Activated CD4-positive, alpha-beta T cell treated with anti-CD3 and anti-CD28 coated beads, Interleukin-2, amount 10 ng/mL, durations not matched to agents 24 days and 14 days (primary cell): ENCODE measurements at regions not wholly inside any gene's neighbourhood (a gene's known extent, or its start where the extent isn't known, plus 50 kb on each side); places are given as distances from the start of the nearest gene placed in this dataset.
"Not testable (repeated sequence)": the region's sequence is repeated elsewhere in the genome, so short reads cannot be mapped to it uniquely, and the experiment has no call there.

Experiments
- DNase-seq: peaks from one replicate; pipeline ENCODE4 v3.0.0; 2022
- H3K27ac Mint-ChIP-seq: one replicate; pipeline ENCODE4 v1.8.0; 2022; ENCODE audit warnings: mild to moderate bottlenecking, mixed read lengths
- H3K27me3 Mint-ChIP-seq: one replicate; pipeline ENCODE4 v1.8.0; 2022; ENCODE audit warnings: mixed read lengths
- H3K36me3 Mint-ChIP-seq: one replicate; pipeline ENCODE4 v1.8.0; 2022; ENCODE audit warnings: low read depth, mild to moderate bottlenecking, mixed read lengths
- H3K4me1 Mint-ChIP-seq: one replicate; pipeline ENCODE4 v1.8.0; 2021; ENCODE audit warnings: mixed read lengths
- H3K4me3 Mint-ChIP-seq: one replicate; pipeline ENCODE4 v1.8.0; 2022; ENCODE audit warnings: mild to moderate bottlenecking, moderate library complexity, mixed read lengths
- H3K9me3 Mint-ChIP-seq: one replicate; pipeline ENCODE4 v1.8.0; 2021; ENCODE audit warnings: mixed read lengths
- intact Hi-C: fragments of 100-400 bp; cut with micrococcal nuclease; formaldehyde crosslinking; loops from one replicate; pipeline ENCODE4 v1.15.1; 2023

DNA sequence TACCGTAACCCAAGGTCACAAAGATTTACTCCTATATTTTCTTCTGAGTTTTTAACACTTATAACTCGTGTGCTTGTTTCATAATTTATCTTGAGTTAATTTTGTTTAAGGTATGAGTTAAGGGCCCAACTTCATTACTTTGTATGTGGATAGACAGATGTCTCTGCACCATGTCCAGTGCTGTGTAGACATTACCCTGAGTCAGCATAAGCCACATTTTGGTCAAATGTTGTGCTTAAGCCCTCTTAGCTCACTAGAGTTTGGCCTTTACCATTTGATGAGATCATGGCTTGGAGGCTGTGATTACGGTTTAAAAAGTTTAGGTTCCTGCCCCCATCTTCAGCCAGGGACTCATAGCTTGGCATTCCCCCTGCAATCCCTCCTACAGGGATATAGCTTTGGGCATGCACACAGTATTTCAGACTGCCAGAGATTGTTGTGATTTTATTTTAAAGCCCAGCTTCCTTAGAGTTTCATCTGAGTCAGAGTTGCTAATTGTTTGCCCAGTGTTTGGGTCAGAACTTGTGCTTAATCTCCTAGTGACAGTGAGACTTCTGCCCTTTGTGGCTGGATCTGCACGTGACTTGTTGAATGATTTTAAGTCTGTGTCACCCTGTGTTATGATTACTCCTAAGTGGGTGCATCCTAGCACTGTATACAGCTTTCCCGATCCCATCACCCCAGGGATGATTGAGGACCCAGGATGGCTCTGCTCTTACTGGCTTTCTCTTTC lies 393.1 kb downstream of the CNTNAP4 start:
- DNase-seq: no peak
- intact Hi-C loops: no loop called here
- no peak overlapping the region for H3K27ac Mint-ChIP-seq
- no peaks in the 10 kb centered on the region for H3K36me3 Mint-ChIP-seq
- H3K9me3 Mint-ChIP-seq: no peaks in the 10 kb centered on the region
- H3K4me3 Mint-ChIP-seq: no peak overlapping the region
- H3K4me1 Mint-ChIP-seq: no peaks in the 10 kb centered on the region
- H3K27me3 Mint-ChIP-seq: no peaks in the 10 kb centered on the region

DNA sequence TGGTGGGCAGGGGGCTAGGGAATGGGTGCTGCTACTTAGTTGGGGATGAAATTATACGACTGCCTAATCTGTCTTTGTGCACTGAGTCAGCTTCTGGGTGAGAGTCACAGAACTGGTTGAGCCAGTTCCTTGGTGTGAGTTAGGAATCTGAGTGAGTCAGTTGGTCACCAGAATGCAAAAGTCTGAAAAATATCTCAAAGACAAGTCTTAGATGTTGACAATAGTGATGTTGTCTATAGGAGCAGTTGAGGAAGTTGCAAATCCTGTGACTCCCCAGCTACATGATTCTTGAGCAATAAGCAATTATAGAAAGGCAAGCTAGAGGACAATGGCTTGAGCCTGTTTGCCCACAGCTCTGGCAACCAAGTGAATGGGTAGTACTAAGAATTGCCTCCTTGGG lies 399.2 kb downstream of the CNTNAP4 start:
- no peaks in the 10 kb centered on the region for H3K9me3 Mint-ChIP-seq

DNA sequence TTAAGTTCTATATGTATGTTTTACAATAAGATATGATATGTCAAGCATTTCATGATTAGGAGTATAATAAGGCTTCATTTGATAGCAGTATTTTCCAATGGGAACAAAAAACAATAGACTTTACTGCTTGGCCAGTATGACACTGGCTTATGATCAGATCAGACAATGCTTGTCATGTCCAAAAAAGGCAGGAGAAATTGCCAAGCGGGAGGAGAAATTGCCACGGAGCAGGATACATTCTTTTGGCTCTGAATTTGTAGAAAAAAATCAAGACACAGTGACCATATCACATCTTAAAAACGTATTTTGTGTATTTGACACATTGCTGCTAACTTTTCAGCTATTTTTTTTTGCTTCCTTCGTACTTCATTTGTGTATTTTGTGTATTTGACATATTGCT lies 404.1 kb downstream of the CNTNAP4 start:
- H3K27me3 Mint-ChIP-seq: no peaks in the 10 kb centered on the region
- H3K36me3 Mint-ChIP-seq: no peaks in the 10 kb centered on the region
- no peaks in the 10 kb centered on the region for H3K4me1 Mint-ChIP-seq
- no peaks in the 10 kb centered on the region for H3K9me3 Mint-ChIP-seq
- intact Hi-C loops: no loop called here
- no peak overlapping the region for H3K27ac Mint-ChIP-seq
- no peak for DNase-seq
- no peak overlapping the region for H3K4me3 Mint-ChIP-seq

More for the DNA sequence above, 399.2 kb downstream of the CNTNAP4 start:
- Mint-ChIP-seq H3K27ac (no peak overlapping the region), H3K27me3 (no peaks in the 10 kb centered on the region), H3K4me3 (no peak overlapping the region), H3K36me3 (no peaks in the 10 kb centered on the region), H3K4me1 (no peaks in the 10 kb centered on the region)
- DNase-seq: no peak
- intact Hi-C loops: no loop called here

DNA sequence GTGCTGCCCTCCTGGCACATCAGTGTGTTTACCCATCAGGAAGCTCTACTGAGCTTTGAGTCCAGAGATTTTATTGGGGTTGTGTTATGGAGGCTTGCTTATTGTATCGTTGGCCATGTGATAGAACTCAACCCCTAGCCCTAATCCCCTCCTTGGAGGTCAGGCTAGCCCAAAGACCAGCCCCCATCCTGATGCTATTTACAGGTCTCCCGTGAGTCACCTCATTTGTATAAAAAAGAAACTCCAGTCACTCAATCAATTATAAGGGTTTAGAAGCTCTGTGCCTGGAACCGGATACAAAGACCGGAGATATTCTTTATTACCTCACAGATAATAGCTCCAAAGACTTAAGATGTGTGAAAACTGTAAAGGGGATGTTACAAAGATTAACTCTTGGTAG lies 405.9 kb downstream of the CNTNAP4 start:
- Mint-ChIP-seq H3K27ac (no peak overlapping the region), H3K4me1 (no peaks in the 10 kb centered on the region), H3K9me3 (no peaks in the 10 kb centered on the region), H3K27me3 (no peaks in the 10 kb centered on the region), H3K36me3 (no peaks in the 10 kb centered on the region), H3K4me3 (no peak overlapping the region)
- DNase-seq: no peak
- intact Hi-C loops: no loop called here

DNA sequence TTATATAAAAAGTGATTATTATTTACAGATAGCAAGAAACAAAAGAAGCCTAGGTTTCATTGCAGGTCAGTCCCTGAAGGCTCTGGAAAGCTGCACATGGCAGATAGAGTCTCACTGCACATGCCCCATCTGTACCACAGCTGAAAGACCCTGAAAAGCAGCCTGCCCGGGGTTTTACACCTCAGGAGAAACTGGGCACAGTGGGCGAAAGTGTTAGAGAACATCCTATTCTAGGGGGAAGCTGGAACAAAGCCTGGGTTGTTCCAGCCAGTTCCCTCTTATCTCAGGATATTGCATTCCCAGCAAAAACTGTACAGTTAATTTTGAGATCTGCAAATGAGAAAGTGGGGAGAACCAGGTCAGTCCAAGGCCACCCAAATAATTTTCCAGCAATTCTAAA lies 419.7 kb downstream of the CNTNAP4 start:
- Mint-ChIP-seq H3K36me3 (no peaks in the 10 kb centered on the region), H3K27ac (no peak overlapping the region), H3K4me3 (no peak overlapping the region), H3K4me1 (no peaks in the 10 kb centered on the region), H3K9me3 (peaks cover 5% of the 10 kb centered on the region), H3K27me3 (no peaks in the 10 kb centered on the region)
- intact Hi-C loops: no loop called here
- DNase-seq: no peak

DNA sequence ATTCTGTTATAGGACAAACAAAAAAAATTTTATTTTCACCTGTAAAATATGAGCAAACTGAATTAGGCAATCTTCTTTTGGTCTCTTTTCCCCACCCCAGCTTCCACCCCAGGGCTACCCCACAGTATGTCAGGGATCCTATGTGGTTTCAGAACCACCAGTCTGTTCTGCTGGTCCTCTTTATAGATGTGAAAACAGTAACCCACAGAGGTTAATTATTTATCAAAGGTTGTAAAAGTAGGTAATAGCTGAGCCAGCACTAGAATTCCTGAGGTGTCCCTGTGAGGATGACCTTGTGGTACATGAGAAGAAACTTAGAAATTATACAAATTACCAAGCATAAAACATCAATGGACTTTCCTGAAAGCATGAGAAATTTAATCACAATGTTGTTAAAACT lies 428.7 kb downstream of the CNTNAP4 start:
- Mint-ChIP-seq H3K4me1 (no peaks in the 10 kb centered on the region), H3K4me3 (no peak overlapping the region), H3K9me3 (no peaks in the 10 kb centered on the region), H3K36me3 (no peaks in the 10 kb centered on the region), H3K27ac (no peak overlapping the region), H3K27me3 (no peaks in the 10 kb centered on the region)
- DNase-seq: no peak
- intact Hi-C loops: no loop called here

DNA sequence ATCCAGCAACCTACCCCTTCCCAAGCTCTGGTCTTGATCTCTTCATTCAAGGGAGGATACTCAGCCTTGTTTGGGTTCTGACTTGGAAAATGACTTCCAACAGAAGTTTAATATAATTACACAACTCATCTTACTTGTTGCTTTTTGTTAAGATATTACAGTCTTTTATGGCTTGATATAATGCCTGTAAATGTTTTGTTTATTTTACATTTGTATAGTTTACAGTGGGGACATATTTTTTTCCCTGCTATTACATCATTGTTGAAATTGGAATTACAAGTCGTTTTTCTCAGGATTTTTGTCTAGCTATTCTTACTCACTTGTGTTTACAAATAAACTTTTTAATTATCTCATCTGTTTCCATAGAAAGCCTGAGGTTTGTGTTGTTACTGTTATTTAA lies 436.0 kb downstream of the CNTNAP4 start:
- Mint-ChIP-seq H3K27ac (no peak overlapping the region), H3K27me3 (no peaks in the 10 kb centered on the region), H3K4me3 (no peak overlapping the region), H3K36me3 (no peaks in the 10 kb centered on the region), H3K4me1 (no peaks in the 10 kb centered on the region), H3K9me3 (peaks cover 8% of the 10 kb centered on the region)
- DNase-seq: no peak
- intact Hi-C loops: no loop called here

DNA sequence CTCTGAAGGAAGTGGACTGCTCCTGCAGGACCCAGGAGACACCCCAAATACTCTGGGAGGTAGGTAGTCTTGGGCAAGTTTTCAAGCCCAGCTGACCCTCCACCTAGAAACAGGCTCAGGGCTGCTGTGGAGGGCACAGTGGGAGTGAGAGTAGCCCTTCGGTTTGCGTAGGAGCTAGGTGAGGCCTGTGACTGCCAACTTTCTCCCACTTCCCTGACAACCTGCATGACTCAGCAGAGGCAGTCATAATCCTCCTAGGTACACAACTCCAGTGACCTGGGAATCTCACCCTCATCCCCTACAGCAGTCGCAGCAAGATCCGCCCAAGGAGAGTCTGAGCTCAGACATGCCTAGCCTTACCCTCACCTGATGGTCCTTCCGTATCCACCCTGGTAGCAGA lies 439.1 kb downstream of the CNTNAP4 start:
- H3K27me3 Mint-ChIP-seq, H3K9me3 Mint-ChIP-seq, DNase-seq, H3K4me1 Mint-ChIP-seq, H3K36me3 Mint-ChIP-seq, H3K4me3 Mint-ChIP-seq, H3K27ac Mint-ChIP-seq, intact Hi-C loops: not testable (repeated sequence)

DNA sequence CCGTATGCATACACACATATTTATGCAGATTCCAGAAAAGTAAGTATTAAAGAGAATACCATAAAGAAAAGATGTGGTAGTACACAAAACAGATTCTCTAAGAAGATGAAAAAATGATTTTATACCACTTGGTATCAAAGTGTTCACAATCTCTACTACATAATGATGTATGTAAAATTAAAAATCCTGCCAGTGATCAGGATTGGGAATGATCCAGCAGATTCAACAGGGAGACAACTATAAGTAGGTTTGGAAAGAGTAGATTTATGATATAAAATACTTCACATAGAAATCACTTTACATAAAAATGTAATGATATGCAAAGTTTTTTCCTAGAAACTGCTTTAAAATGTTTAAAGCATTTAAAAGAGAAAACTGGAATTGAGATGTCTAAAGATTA lies 447.0 kb downstream of the CNTNAP4 start:
- intact Hi-C loops: no loop called here
- H3K36me3 Mint-ChIP-seq: no peaks in the 10 kb centered on the region
- no peak overlapping the region for H3K4me3 Mint-ChIP-seq
- DNase-seq: no peak
- H3K4me1 Mint-ChIP-seq: no peaks in the 10 kb centered on the region
- no peak overlapping the region for H3K27ac Mint-ChIP-seq
- H3K9me3 Mint-ChIP-seq: no peaks in the 10 kb centered on the region
- no peaks in the 10 kb centered on the region for H3K27me3 Mint-ChIP-seq

DNA sequence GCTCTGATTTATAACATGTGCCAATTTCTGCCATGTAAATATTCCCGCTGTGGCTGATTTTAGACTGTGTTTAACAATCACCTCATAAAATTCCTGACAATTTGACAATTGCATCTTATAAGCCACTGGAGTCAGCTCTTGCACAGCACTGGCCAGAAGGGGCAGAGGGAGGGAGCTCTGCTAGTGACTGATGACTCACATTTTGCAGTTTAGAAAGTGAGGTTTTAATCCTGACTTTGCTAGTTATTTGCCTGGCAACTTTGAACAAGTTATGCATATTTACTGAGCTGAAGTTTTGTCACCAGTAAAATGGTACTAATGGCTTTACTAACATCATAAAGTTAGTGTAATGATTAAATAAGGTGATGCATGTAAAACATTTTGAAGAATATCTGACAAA lies 452.3 kb downstream of the CNTNAP4 start:
- Mint-ChIP-seq H3K27ac (no peak overlapping the region), H3K36me3 (no peaks in the 10 kb centered on the region)

DNA sequence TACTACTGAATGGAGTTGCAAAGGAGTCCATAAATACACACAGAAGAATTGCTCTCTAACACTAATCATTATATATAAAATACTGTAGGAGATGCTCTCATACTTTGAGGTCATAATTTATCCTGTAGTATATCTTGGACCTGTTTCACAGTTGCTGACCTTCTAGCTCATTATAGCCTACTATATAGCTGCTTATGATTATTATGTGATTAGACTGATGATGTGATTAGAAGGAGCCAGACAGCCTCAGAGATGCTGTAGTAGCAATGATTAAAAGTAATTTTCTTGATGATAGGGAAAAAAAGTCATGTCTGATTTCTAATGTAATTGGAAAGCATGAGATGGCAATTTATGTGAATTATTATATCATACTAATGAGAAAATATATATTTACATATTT lies 455.7 kb downstream of the CNTNAP4 start:
- no peak for DNase-seq
- Mint-ChIP-seq H3K4me3 (no peak overlapping the region), H3K27ac (no peak overlapping the region), H3K4me1 (no peaks in the 10 kb centered on the region), H3K27me3 (no peaks in the 10 kb centered on the region), H3K9me3 (peaks cover 5% of the 10 kb centered on the region), H3K36me3 (no peaks in the 10 kb centered on the region)
- intact Hi-C loops: no loop called here

More for the DNA sequence above, 452.3 kb downstream of the CNTNAP4 start:
- Mint-ChIP-seq H3K4me1 (no peaks in the 10 kb centered on the region), H3K27me3 (no peaks in the 10 kb centered on the region), H3K4me3 (no peak overlapping the region), H3K9me3 (peaks cover 5% of the 10 kb centered on the region)
- intact Hi-C loops: no loop called here
- no peak for DNase-seq

DNA sequence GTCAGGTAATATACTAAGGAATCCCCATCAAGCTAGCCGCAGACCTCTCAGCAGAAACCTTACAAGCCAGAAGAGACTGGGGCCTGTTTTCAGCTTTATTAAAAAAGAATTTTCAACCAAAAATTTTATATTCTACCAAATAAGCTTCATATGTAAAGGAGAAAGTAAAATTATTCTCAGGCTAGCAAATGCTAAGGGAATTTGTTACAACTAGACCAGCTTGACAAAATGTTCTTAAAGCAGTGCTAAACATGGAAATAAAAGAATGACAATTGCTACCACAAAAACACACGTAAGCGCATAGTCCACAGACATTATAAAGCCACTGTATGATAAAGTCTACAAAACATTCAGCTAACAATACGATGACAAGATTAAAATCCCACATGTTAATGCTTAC lies 449.4 kb upstream of the MON1B start:
- Mint-ChIP-seq H3K36me3 (no peaks in the 10 kb centered on the region), H3K4me3 (no peak overlapping the region), H3K4me1 (no peaks in the 10 kb centered on the region), H3K27ac (no peak overlapping the region), H3K9me3 (peaks cover 14% of the 10 kb centered on the region), H3K27me3 (no peaks in the 10 kb centered on the region)
- intact Hi-C loops: no loop called here
- no peak for DNase-seq

DNA sequence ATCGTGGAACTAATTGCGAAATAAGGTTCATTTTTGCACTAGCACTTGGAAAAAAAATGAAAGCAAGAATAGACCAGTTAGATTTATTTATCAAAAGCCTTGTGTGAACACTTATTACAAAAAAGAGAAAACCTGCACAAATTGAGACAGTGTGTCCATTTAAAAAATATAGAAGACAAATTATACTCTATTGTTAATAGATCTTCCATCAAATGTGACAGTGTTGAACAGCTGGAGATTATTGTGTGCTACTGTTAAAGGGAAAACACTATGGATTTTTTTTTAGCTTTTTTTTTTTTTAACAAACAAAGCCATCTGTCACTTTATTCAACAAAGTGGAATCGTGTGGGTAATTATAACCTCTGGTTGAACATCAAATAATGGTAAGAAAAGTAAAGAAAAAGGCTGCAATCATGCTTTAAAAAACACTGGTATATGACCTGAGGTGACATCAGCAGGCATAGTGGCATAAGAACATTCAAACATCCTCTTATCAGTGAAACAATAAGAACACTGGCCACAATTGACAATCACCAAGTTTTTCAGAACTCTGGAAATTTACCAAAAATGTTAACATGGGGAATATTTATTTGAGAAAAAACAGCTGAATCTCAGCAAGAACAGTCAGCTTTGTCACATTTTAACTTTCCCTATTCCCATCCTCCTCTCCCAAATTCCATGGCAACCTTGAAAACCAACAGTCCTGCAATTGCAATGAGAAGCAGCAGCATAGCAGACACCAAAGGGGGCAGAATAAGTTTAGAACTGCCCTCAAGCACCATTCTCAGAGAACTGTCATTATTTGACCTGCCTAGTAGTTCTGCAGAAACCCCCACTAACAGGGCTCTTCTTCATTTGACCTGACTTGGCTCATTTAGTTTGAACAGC lies 442.3 kb upstream of the MON1B start:
- intact Hi-C loops: no loop called here
- Mint-ChIP-seq H3K36me3 (no peaks in the 10 kb centered on the region), H3K27ac (no peak overlapping the region), H3K4me1 (no peaks in the 10 kb centered on the region), H3K9me3 (peaks cover 4% of the 10 kb centered on the region), H3K4me3 (no peak overlapping the region), H3K27me3 (no peaks in the 10 kb centered on the region)
- no peak for DNase-seq

DNA sequence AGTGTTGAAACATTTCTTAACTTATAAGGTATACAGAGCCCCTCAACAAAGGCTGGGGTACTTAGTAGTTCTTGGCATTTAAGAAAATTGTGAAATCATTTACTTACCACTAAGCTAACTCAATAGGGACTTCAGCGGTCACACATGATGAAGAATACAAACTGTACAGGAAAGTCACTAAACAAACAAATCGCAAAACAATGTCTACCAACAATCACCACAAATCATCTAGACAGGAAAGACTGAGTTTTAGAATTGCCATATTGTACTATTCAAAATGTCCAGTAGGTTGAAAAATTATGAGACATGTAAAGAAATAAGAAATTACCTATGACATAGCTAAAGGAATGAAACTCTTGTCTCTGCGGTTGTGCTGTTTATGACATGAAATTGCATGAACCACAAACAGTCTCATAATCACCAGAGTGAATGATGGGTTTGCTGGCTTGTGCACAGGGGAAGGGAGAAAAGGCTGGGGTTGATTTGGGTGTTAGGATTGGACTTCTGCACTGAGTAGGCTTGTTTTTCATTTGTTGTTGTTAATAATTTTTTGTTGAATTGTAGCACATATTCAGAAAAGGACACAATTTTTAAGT lies 441.1 kb upstream of the MON1B start:
- peaks cover 4% of the 10 kb centered on the region for H3K9me3 Mint-ChIP-seq
- no peak overlapping the region for H3K4me3 Mint-ChIP-seq
- H3K27ac Mint-ChIP-seq: no peak overlapping the region
- H3K36me3 Mint-ChIP-seq: no peaks in the 10 kb centered on the region
- DNase-seq: no peak
- intact Hi-C loops: no loop called here
- H3K4me1 Mint-ChIP-seq: no peaks in the 10 kb centered on the region
- H3K27me3 Mint-ChIP-seq: no peaks in the 10 kb centered on the region
